Endothelial cell of umbilical vein (primary cell): ENCODE measurements at regions not wholly inside any gene's neighbourhood (a gene's known extent, or its start where the extent isn't known, plus 50 kb on each side); places are given as distances from the start of the nearest gene placed in this dataset.

Experiments used
- BruUV-seq: library from RNA; stranded (reverse); fragments of 400-500 nt; replicated peaks from 2 replicates; lab custom pipeline; 2021; lab: Mats Ljungman, UMichigan
- CTCF ChIA-PET: fragments of 300-600, 350-600 bp; sonication (Branson Sonifier 250); formaldehyde crosslinking; loops from one replicate; lab custom pipeline; 2021; ENCODE audit warnings: antibody characterized with exemption, inconsistent platforms; lab: Charles Lee
- POLR2A ChIA-PET: fragments of 300-600, 350-600 bp; sonication (Branson Sonifier 250); formaldehyde crosslinking; loops from one replicate; lab custom pipeline; 2021; ENCODE audit warnings: antibody characterized with exemption, inconsistent platforms; lab: Charles Lee
- DNase-seq: peaks from one replicate; pipeline ENCODE4 v3.0.0-alpha.2; 2011; ENCODE audit warnings: low read depth, low spot score
- FAIRE-seq: peaks from 2 replicates; lab custom pipeline; 2011; peaks lifted over from hg19 to GRCh38; lab: Jason Lieb, UNC
- H2AFZ ChIP-seq: 2 replicates; pipeline ENCODE4 v1.6.0; 2012; ENCODE audit warnings: low read depth, low read length, control low read depth, inconsistent platforms
- H3K27ac ChIP-seq: 2 replicates; pipeline ENCODE4 v1.5.1; 2011; ENCODE audit warnings: low read depth, mild to moderate bottlenecking, control low read depth, low read length, moderate library complexity; ENCODE audit not compliant: insufficient read depth
- H3K27me3 ChIP-seq, 2 experiments: 2 replicates each; pipeline versions ENCODE4 v1.6.0 to v1.6.1; 2011; ENCODE audit warnings: low read length in 2 of 2, mixed read lengths in 1 of 2; ENCODE audit not compliant: control insufficient read depth in 2 of 2, insufficient read depth in 2 of 2
- H3K36me3 ChIP-seq, 2 experiments: 2 replicates in 1 of 2; 3 replicates in 1 of 2; pipeline ENCODE4 v1.5.1; 2011; ENCODE audit warnings: low read length in 2 of 2, mild to moderate bottlenecking in 1 of 2, moderate library complexity in 1 of 2; ENCODE audit not compliant: control insufficient read depth in 2 of 2, insufficient read depth in 2 of 2; ENCODE audit errors: extremely low read depth in 1 of 2
- H3K4me1 ChIP-seq: 3 replicates; pipeline ENCODE4 v1.5.1; 2011; ENCODE audit warnings: mild to moderate bottlenecking, low read length; ENCODE audit not compliant: control insufficient read depth, insufficient read depth; ENCODE audit errors: extremely low read depth
- H3K4me2 ChIP-seq: 2 replicates; pipeline ENCODE4 v1.6.1; 2011; ENCODE audit warnings: low read length, control low read depth, mixed read lengths; ENCODE audit not compliant: insufficient read depth
- H3K4me3 ChIP-seq, 3 experiments: fragments of 200-600 bp in 1 of 3; sonication (generic), shearing (Covaris generic) in 1 of 3; replicated peaks in 1 of 3; 2 replicates each; pipeline ENCODE4 v1.5.1; 2011 to 2016; ENCODE audit warnings: control low read depth in 3 of 3, low read length in 3 of 3, mild to moderate bottlenecking in 2 of 3, inconsistent platforms in 1 of 3, low read depth in 1 of 3, moderate library complexity in 1 of 3; ENCODE audit not compliant: insufficient read depth in 1 of 3
- H3K79me2 ChIP-seq: 2 replicates; pipeline ENCODE4 v1.6.0; 2012; ENCODE audit warnings: low read length, inconsistent platforms; ENCODE audit not compliant: control insufficient read depth, insufficient read depth
- H3K9ac ChIP-seq: replicated peaks from 2 replicates; pipeline ENCODE3; 2011; ENCODE audit warnings: low read length, control low read depth; ENCODE audit not compliant: insufficient read depth; ENCODE audit errors: extremely low read depth
- H3K9me1 ChIP-seq: replicated peaks from 3 replicates; pipeline ENCODE4 v1.6.0; 2011; ENCODE audit warnings: mild to moderate bottlenecking, low read length; ENCODE audit not compliant: control insufficient read depth, insufficient read depth; ENCODE audit errors: extremely low read depth
- H3K9me3 ChIP-seq: replicated peaks from 2 replicates; pipeline ENCODE4 v1.5.1; 2012; ENCODE audit warnings: low read length, inconsistent platforms; ENCODE audit not compliant: control insufficient read depth, insufficient read depth
- H4K20me1 ChIP-seq: replicated peaks from 2 replicates; pipeline ENCODE3; 2011; ENCODE audit warnings: mild to moderate bottlenecking, low read length; ENCODE audit not compliant: control insufficient read depth, insufficient read depth; ENCODE audit errors: extremely low read depth
- CTCF ChIP-seq, 2 donors: IDR thresholded peaks; 1 replicate in 1 of 2; 2 replicates in 1 of 2; pipeline ENCODE4 v1.5.1; 2011; ENCODE audit warnings: low read length in 2 of 2, mild to moderate bottlenecking in 2 of 2, moderate library complexity in 2 of 2, control low read depth in 1 of 2, inconsistent platforms in 1 of 2, low read depth in 1 of 2; ENCODE audit not compliant: insufficient read depth in 1 of 2; ENCODE audit errors: extremely low read depth in 1 of 2
- EZH2 ChIP-seq: IDR thresholded peaks from 2 replicates; pipeline ENCODE4 v1.6.1; 2012; ENCODE audit warnings: borderline replicate concordance, low read depth, mild to moderate bottlenecking, moderate library complexity, low read length, inconsistent platforms; ENCODE audit not compliant: severe bottlenecking
- FOS ChIP-seq: IDR thresholded peaks from 2 replicates; pipeline ENCODE4 v1.6.1; 2011; ENCODE audit warnings: mild to moderate bottlenecking, low read length, moderate library complexity, borderline replicate concordance; ENCODE audit not compliant: insufficient read depth
- GATA2 ChIP-seq: IDR thresholded peaks from 2 replicates; pipeline ENCODE4 v1.7.0; 2011; ENCODE audit warnings: low read depth, mild to moderate bottlenecking, moderate library complexity, mixed read lengths, low read length; ENCODE audit not compliant: insufficient read length, insufficient read depth
- JUN ChIP-seq: IDR thresholded peaks from 2 replicates; pipeline ENCODE4 v1.6.1; 2011; ENCODE audit warnings: borderline replicate concordance, low read depth; ENCODE audit not compliant: insufficient read length, insufficient read depth
- MAX ChIP-seq: IDR thresholded peaks from 2 replicates; pipeline ENCODE4 v1.6.1; 2011; ENCODE audit not compliant: insufficient read depth, insufficient read length
- MYC ChIP-seq: IDR thresholded peaks from one replicate; pipeline ENCODE4 v1.6.1; 2011; ENCODE audit warnings: mild to moderate bottlenecking, low read depth, low read length
- POLR2A ChIP-seq: IDR thresholded peaks from 2 replicates; pipeline ENCODE4 v1.6.1; 2012; ENCODE audit warnings: low read depth, mild to moderate bottlenecking, control low read depth, low read length
- POLR2AphosphoS5 ChIP-seq: IDR thresholded peaks from 2 replicates; pipeline ENCODE4 v1.6.1; 2012; ENCODE audit warnings: low read depth, mild to moderate bottlenecking, control low read depth, low read length, moderate library complexity; ENCODE audit not compliant: insufficient read depth
- dilution Hi-C: fragments of 300-500 bp; cut with MboI; formaldehyde crosslinking; loops from one replicate; pipeline ENCODE4 v1.15.0; 2019; ENCODE audit warnings: low sequenced_read_pairs; ENCODE audit not compliant: extremely low pct_ligation_motif_present
- intact Hi-C: fragments of 100-400 bp; cut with micrococcal nuclease; formaldehyde crosslinking; loops from one replicate; pipeline ENCODE4 v1.10.0; 2022

- Histone ChIP-seq H3K36me3 (no peaks in the 10 kb centered on the region), H3K4me2 (no peak overlapping the region), H3K79me2 (no peaks in the 10 kb centered on the region), H4K20me1 (no peaks in the 10 kb centered on the region), H2AFZ (no peak overlapping the region), H3K9ac (no peak overlapping the region), H3K27me3 (peaks cover 0 to 2% of the 10 kb centered on the region in 2 experiments), H3K9me3 (no peaks in the 10 kb centered on the region), H3K4me3 (no peak overlapping the region), H3K27ac (no peak overlapping the region), H3K9me1 (no peaks in the 10 kb centered on the region), H3K4me1 (no peaks in the 10 kb centered on the region)
- no peak for FAIRE-seq
- DNase-seq = no peak
- dilution Hi-C loops (no loop called here), intact Hi-C loops (no loop called here)
- BruUV-seq = no TSS peak
- no peak for TF ChIP-seq EZH2
- ChIA-PET POLR2A (no interaction called here), CTCF (no interaction called here)
Observed at GRCh38 chr4:122086338-122087065, 65.6 kb upstream of the BLTP1 start.

GRCh38 chr4:122083989-122084388 lies 68.1 kb upstream of the BLTP1 start:
- no peaks in the 10 kb centered on the region for H4K20me1 ChIP-seq
- no peak overlapping the region for H2AFZ ChIP-seq
- H3K9me1 ChIP-seq = no peaks in the 10 kb centered on the region
- H3K27ac ChIP-seq = no peak overlapping the region
- no peaks in the 10 kb centered on the region for H3K79me2 ChIP-seq
- no peak for FAIRE-seq
- dilution Hi-C loops = no loop called here
- TF ChIP-seq FOS (no peak), CTCF (IDR thresholded peaks at IDR 0.05; ENCODE audit: extremely low read depth in 1 of 2, insufficient read depth in 1 of 2, low read depth in 1 of 2, low read length in 2 of 2) (no peak), MYC (no peak), GATA2 (no peak), EZH2 (no peak), POLR2AphosphoS5 (no peak), MAX (no peak), JUN (no peak), POLR2A (no peak)
- H3K4me3 ChIP-seq = no peak overlapping the region
- no peak overlapping the region for H3K4me2 ChIP-seq
- intact Hi-C loops = no loop called here
- DNase-seq = no peak
- ChIA-PET CTCF (no interaction called here), POLR2A (no interaction called here)
- no peak overlapping the region for H3K9ac ChIP-seq
- H3K27me3 ChIP-seq = peaks cover 0 to 2% of the 10 kb centered on the region in 2 experiments
- no peaks in the 10 kb centered on the region for H3K4me1 ChIP-seq
- H3K9me3 ChIP-seq = no peaks in the 10 kb centered on the region
- no peaks in the 10 kb centered on the region for H3K36me3 ChIP-seq
- BruUV-seq = no TSS peak
